GM18519 (cell line): ENCODE measurements at regions not wholly inside any gene's neighbourhood (a gene's known extent, or its start where the extent isn't known, plus 50 kb on each side); places are given as distances from the start of the nearest gene placed in this dataset.

Source experiments
- ATAC-seq: cut with Tn5 transposase; IDR thresholded peaks from one replicate; pipeline ENCODE4 v1.9.1; 2021; ENCODE audit warnings: mild to moderate bottlenecking, moderate library complexity; ENCODE audit not compliant: unreplicated experiment, low FRiP score

- no peak for ATAC-seq
Measured at GRCh38 chr6:45743028-45743615, 272.5 kb downstream of the CLIC5 start.

- no peak for ATAC-seq
Measured at GRCh38 chr6:45742591-45742990, 273.1 kb downstream of the CLIC5 start.

- ATAC-seq = no peak
Measured at GRCh38 chr6:45741437-45742171, 274.1 kb downstream of the CLIC5 start.

- no peak for ATAC-seq
Measured at GRCh38 chr6:45739058-45739457, 276.6 kb downstream of the CLIC5 start.

GRCh38 chr6:45738057-45738455 lies 277.6 kb downstream of the CLIC5 start:
- no peak for ATAC-seq

GRCh38 chr6:45737331-45738056 lies 278.2 kb downstream of the CLIC5 start:
- peak; percentile 50 for ATAC-seq

GRCh38 chr6:45736134-45736533 lies 279.5 kb downstream of the CLIC5 start:
- no peak for ATAC-seq

- ATAC-seq = no peak
Measured at GRCh38 chr6:45732731-45733130, 282.9 kb downstream of the CLIC5 start.

GRCh38 chr6:45730232-45730631 lies 285.4 kb downstream of the CLIC5 start:
- ATAC-seq = no peak

GRCh38 chr6:45728674-45729073 lies 287.0 kb downstream of the CLIC5 start:
- no peak for ATAC-seq

GRCh38 chr6:45727819-45728449 lies 287.7 kb downstream of the CLIC5 start:
- ATAC-seq = no peak

- no peak for ATAC-seq
Measured at GRCh38 chr6:45727228-45727627, 288.4 kb downstream of the CLIC5 start.

GRCh38 chr6:45726444-45726843 lies 289.2 kb downstream of the CLIC5 start:
- no peak for ATAC-seq

GRCh38 chr6:45724511-45724910 lies 291.1 kb downstream of the CLIC5 start:
- ATAC-seq = no peak

GRCh38 chr6:45724027-45724426 lies 291.6 kb downstream of the CLIC5 start:
- ATAC-seq = no peak

- no peak for ATAC-seq
Measured at GRCh38 chr6:45722876-45723275, 292.8 kb downstream of the CLIC5 start.

- no peak for ATAC-seq
Measured at GRCh38 chr6:45721665-45722064, 294.0 kb downstream of the CLIC5 start.

- ATAC-seq = no peak
Measured at GRCh38 chr6:45718871-45719270, 296.8 kb downstream of the CLIC5 start.

- no peak for ATAC-seq
Measured at GRCh38 chr6:45718131-45718530, 297.5 kb downstream of the CLIC5 start.

GRCh38 chr6:45717715-45718114 lies 297.9 kb downstream of the CLIC5 start:
- no peak for ATAC-seq

GRCh38 chr6:45717027-45717426 lies 298.6 kb downstream of the CLIC5 start:
- no peak for ATAC-seq
